NB4 (cell line): ENCODE measurements at regions not wholly inside any gene's neighbourhood (a gene's known extent, or its start where the extent isn't known, plus 50 kb on each side); places are given as distances from the start of the nearest gene placed in this dataset.

Experiments used
- MYC ChIP-seq: IDR thresholded peaks from 2 replicates; pipeline ENCODE4 v1.6.1; 2011; ENCODE audit warnings: low read depth, low read length
- POLR2A ChIP-seq: IDR thresholded peaks from 2 replicates; pipeline ENCODE4 v1.6.1; 2011; ENCODE audit warnings: mild to moderate bottlenecking; ENCODE audit not compliant: insufficient read length; ENCODE audit errors: extremely low read depth
- TF ChIP-seq, protein P1 (sequence below): IDR thresholded peaks from one replicate; pipeline ENCODE4 v1.5.1; 2012; ENCODE audit warnings: low read depth, low read length

DNA sequence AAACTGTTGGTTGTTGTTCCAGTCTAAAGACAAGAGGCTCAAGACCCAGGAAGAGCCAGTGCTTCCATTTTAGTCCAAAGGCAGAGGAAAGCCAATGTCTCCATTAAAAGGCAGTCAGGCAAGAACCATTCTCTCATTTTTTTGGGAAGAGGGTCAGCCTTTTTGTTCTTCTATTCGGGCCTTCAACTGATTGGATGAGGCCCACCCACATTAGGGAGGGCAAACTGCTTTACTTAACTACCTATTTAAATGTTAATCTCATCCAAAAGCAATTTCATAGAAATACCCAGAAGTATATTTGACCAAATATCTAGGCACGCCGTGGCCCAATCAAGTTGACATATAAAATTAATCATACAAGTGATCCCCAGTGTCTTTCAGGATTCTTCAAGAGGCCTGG is 104.4 kb upstream of the SYT6 start:
- TF ChIP-seq, protein P1, sequence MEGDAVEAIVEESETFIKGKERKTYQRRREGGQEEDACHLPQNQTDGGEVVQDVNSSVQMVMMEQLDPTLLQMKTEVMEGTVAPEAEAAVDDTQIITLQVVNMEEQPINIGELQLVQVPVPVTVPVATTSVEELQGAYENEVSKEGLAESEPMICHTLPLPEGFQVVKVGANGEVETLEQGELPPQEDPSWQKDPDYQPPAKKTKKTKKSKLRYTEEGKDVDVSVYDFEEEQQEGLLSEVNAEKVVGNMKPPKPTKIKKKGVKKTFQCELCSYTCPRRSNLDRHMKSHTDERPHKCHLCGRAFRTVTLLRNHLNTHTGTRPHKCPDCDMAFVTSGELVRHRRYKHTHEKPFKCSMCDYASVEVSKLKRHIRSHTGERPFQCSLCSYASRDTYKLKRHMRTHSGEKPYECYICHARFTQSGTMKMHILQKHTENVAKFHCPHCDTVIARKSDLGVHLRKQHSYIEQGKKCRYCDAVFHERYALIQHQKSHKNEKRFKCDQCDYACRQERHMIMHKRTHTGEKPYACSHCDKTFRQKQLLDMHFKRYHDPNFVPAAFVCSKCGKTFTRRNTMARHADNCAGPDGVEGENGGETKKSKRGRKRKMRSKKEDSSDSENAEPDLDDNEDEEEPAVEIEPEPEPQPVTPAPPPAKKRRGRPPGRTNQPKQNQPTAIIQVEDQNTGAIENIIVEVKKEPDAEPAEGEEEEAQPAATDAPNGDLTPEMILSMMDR: no peak
- TF ChIP-seq POLR2A (no peak), MYC (no peak)
